ENCODE measurements at regions not wholly inside any gene's neighbourhood (a gene's known extent, or its start where the extent isn't known, plus 50 kb on each side); places are given as distances from the start of the nearest gene placed in this dataset.
"Not testable (repeated sequence)": the region's sequence is repeated elsewhere in the genome, so short reads cannot be mapped to it uniquely, and the experiment has no call there.

DNA sequence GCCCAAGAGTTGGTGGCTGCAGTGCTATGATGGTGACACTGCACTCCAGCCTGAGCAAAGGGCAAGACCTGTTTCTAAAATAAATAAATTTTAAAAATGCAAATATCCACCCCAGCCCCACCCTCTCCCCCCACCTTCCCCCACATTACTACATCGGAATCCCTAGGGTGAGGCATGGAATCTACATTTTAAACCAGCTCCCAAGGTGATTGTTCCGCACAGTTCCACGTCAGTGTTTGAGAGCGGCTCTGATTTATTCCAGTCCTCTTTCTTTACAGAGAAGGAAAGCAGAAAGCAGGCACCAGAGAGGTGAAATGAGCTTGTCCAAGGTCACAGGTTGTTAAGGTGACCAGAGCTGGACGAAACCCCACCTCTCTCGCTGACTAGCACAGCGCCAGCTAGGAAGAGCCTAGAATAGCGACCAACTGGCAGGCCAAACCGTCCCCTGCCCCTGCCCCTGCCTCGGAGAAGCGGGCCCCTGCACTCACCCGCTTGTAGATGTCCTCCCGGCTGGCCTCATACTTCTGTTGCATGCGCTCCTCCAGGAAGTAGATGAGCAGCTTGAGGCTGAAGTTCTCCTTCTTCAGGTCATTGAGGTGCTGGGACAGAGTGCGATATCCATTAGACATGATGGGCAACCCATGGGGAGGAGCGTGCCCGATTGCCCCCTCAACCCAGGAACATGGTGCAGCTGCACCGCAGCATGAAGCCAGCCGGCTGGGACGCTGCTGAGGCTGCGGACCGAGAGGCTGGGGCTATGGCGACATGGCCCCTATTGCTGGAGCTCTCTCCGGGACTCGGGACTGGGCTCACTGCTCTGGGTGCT, 103.7 kb upstream of the NBPF26 start:
- TF ChIP-seq POLR2AphosphoS5 (IDR thresholded peaks at IDR 0.05; ENCODE audit: low read depth, low read length); POLR2A (IDR thresholded peaks at IDR 0.05; ENCODE audit: low read depth, low read length); TAF1 (IDR thresholded peaks at IDR 0.05; ENCODE audit: low read depth, low read length); POU2F2 (IDR thresholded peaks at IDR 0.05; ENCODE audit: low read depth, low read length); SPI1 (IDR thresholded peaks at IDR 0.05; ENCODE audit: low read depth, low read length); PAX5 (IDR thresholded peaks at IDR 0.05; ENCODE audit: insufficient read depth, low read length, severe bottlenecking): not testable (repeated sequence)
